Spleen (tissue), 7 donors: ENCODE measurements at regions not wholly inside any gene's neighbourhood (a gene's known extent, or its start where the extent isn't known, plus 50 kb on each side); places are given as distances from the start of the nearest gene placed in this dataset.

Source experiments
- CTCF ChIP-seq, 11 experiments: fragments of 200-600 bp in 7 of 11; fragments of 450-650 bp in 4 of 11; sonication (generic) in 4 of 11; IDR thresholded peaks in 8 of 11; conservative IDR thresholded peaks in 3 of 11; 1 replicate in 7 of 11; 2 replicates in 4 of 11; pipeline versions ENCODE4 v1.4.0 to v1.8.0; 2016 to 2021; ENCODE audit warnings: antibody characterized with exemption in 11 of 11, inconsistent platforms in 4 of 11, mild to moderate bottlenecking in 1 of 11
- POLR2A ChIP-seq, 3 donors: fragments of 450-650 bp; IDR thresholded peaks; one replicate each; pipeline ENCODE4 v1.5.1; 2017; ENCODE audit warnings: antibody characterized with exemption in 3 of 3, mild to moderate bottlenecking in 1 of 3
- donor health status: DM: no; HTN: no; CAD: no; lungs with moderate emphysema.
- donor health status: DM: no; HTN: no; CAD: no.
- donor health status: DM: no; HTN: no; CAD: no.

DNA sequence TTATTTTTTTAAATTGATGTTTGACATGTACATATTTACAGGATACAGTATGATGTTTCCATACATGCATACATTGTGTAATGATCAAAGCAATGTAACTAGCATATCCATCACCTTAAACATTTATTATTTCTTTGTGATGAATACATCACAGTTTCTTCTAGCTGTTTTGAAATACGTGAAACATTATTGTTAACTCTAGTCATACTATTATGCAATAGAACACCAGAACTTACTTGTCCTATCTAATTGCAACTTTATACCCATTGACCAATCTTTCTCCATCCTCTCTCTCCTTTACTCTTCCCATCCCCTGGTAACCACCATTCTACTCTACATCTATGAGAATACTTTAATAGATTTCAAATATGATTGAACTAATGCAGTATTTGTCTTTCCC lies 1942.7 kb downstream of the PCDH9 start:
- no peak for TF ChIP-seq POLR2A (IDR thresholded peaks at IDR 0.05)
- no peak for TF ChIP-seq CTCF (IDR thresholded peaks at IDR 0.05 in 8 of 11, conservative IDR thresholded peaks at IDR 0.05 in 3 of 11)
